NCI-H460 (cell line): ENCODE measurements at regions not wholly inside any gene's neighbourhood (a gene's known extent, or its start where the extent isn't known, plus 50 kb on each side); places are given as distances from the start of the nearest gene placed in this dataset.
A peak's percentile ranks its signal among the peaks of the same experiment; 100 is the strongest.

Experiments used
- DNase-seq: peaks from one replicate; pipeline ENCODE4 v3.0.0-alpha.2; 2016; ENCODE audit warnings: low read depth; ENCODE audit errors: extremely low read depth

- no peak for DNase-seq
Measured at GRCh38 chr7:130939321-130940095, 205.5 kb upstream of the KLF14 start.

DNA sequence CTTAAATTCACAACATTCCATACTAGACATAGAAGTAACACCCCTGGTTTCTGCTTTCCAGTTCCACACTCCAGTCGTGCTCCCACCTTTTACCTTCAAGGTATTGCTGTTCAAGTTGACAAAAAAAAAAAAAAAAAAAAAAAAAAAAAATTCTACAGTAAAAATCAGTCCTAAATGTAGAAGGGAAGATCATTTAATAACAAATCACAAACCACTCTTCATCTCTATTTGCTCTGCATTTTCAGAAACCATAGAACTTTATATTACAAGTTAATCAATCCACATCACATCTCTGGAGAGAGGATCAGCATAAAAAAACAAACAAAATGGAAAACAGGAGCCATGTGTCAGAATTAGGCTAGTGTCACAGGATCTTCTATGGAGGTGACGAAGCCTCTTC is 206.3 kb upstream of the KLF14 start:
- no peak for DNase-seq

DNA sequence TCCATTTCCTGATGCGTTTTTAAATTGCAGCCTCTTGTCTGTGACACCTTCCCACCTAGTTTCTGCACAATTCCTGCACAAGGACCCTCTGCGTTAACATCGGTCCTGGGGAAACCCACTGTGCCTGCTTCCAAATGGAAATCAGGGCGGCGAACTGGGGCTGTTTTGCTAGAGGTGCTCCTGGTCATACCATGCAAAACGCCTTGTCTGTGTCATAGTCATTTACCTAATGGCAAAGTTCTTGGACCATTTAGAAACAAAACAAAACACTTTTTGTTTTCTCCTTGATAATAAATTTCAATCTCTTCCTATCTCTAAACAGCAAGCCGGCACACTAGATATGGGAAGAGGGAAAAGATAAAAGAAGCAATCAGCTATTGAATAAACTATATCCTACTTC is 206.9 kb upstream of the KLF14 start:
- DNase-seq: no peak

- DNase-seq: peak; percentile 59
Measured at GRCh38 chr7:130941322-130942210, 207.6 kb upstream of the KLF14 start.

DNA sequence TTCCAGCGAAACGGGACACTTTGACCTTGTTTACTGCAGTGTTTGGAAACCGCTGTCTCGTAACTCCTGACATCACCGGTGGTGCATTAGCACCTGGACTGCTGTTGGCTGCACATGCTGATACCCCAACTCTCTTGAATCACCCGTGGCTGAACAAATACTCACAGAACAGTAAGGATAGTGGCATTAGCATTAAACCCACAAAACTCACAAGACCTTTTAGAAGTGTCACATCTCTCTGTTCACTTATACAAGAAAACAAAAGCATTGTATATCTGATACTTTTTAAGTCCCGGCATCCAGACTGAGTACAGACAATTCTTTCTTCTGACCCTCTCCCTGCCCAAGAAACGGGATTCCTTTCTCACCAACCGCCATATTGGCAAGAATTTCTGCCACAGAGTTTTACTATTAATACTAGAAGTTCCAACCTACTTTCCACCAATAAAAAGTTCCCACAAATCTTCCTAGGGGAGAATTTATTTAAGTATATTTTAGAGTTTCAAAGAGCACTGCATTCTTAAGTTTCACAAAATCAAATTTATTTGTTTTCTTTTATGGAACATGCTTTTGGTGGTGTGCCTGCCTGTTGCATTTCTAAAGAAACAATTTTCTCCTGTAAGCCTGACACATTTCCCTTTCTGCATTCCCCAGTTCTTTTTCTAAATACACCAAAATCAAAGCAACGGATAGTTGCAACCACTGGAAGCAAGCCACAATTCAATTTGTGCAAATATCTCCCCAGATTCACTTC is 208.4 kb upstream of the KLF14 start:
- DNase-seq: peak; percentile 55

GRCh38 chr7:130943336-130943901 is 209.4 kb upstream of the KLF14 start:
- DNase-seq: peak; percentile 71

DNA sequence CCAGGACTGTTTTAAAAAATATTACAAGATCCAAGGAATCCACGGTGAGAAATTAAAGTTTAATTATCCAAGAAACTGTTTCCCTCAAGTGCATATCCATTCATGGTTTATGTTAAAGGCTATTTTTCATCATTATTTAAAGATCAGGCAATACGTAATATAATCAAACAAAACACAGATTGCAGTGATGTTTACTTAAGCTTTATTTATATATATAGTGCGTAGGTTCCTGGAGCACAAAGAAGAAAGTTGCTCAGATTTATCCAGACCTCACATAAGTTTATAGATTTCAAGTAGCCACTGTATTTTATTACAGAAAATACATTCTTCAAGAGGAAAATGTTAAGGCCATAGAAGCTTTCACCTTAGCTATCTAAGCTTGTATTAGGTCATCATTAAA is 210.0 kb upstream of the KLF14 start:
- no peak for DNase-seq

GRCh38 chr7:130944997-130945396 is 211.0 kb upstream of the KLF14 start:
- DNase-seq: no peak

DNA sequence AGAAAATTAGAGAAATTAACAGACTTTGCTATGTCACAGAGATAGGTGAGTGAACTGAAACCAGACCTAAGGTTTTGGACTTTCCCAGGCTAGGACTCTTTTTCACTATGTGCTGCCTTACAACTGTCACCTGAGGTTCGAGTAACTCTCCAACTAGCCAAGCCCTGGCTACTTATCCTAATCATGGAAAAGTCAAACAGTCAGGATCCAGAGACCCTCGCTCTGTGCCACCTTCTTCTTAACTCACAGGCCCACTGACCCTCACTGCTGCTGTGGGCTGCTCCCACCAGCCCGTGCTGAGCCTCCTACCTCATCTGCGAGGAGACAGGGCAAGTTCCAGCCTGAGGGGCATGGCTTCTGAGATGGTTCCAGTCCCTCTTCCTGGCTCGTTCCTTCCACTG is 211.4 kb upstream of the KLF14 start:
- no peak for DNase-seq

DNA sequence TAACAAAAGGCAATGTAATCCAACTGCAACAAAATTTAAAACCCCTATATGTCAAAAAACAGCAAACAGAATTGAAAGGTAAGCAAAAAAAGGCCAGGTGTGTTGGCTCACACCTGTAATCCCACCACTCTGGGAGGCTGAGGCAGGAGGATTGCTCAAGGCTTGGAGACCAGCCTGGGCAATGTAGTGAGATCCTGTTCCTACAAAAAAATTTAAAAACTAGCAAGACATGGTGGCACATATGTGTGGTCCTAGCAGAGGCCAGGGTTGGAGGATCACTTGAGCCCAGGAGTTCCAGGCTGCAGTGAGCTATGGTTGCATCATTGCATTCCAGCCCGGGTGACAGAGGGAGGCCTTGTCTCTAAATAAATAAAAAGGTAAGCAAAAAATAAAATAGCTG is 212.1 kb upstream of the KLF14 start:
- DNase-seq: no peak

- DNase-seq: no peak
Measured at GRCh38 chr7:130947792-130948580, 214.0 kb upstream of the KLF14 start.

- DNase-seq: no peak
Measured at GRCh38 chr7:130948822-130949221, 214.8 kb upstream of the KLF14 start.

- no peak for DNase-seq
Measured at GRCh38 chr7:130949550-130949949, 215.5 kb upstream of the KLF14 start.

DNA sequence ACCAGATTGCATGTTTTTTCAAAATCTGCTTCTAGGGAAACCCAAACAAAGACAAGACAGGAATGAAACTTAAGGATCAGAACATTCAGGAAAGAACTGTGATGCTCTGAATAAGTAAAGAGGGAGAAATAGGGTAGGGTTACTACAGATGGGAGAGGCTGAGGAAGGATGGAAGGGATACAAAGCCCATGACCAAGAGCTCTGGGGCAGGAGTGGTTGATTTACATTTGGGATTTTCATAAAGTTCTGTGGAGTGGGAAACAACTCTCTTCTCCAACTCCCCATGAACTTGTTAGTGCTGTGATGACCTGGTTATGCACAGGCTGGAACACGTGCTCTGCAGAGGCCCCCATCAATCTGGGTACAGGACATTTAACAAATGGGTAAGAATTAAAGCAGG is 216.0 kb upstream of the KLF14 start:
- DNase-seq: no peak

GRCh38 chr7:130950741-130951140 is 216.7 kb upstream of the KLF14 start:
- no peak for DNase-seq

- no peak for DNase-seq
Measured at GRCh38 chr7:130951303-130951975, 217.4 kb upstream of the KLF14 start.

GRCh38 chr7:130951976-130952876 is 218.2 kb upstream of the KLF14 start:
- no peak for DNase-seq

DNA sequence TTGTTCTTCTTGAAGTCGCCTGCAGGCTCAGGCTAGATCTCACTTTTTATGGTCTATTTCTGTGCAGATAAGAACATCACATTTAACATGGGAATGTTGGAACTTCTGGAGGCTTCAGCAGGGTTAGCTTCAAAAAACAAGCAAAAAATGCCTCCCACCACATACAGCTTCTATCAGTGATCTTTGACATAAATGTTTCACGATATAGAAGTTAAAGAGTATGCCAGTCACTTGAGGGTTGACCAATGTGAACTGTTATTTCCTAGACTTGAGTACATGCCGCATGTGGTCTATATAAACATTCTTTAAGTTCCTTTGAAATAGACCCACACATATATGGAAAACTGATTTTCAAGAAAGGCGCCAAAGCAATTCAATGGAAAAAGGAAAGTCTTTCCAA is 219.2 kb upstream of the KLF14 start:
- DNase-seq: no peak
